ENCODE measurements at regions not wholly inside any gene's neighbourhood (a gene's known extent, or its start where the extent isn't known, plus 50 kb on each side); places are given as distances from the start of the nearest gene placed in this dataset.

- Mint-ChIP-seq H3K4me3 (no peak overlapping the region), H3K27me3 (ENCODE audit: low read depth in 2 of 2) (no peaks in the 10 kb centered on the region), H3K4me1 (no peaks in the 10 kb centered on the region), H3K36me3 (no peaks in the 10 kb centered on the region), H3K9me3 (peaks cover 12 to 17% of the 10 kb centered on the region in 2 donors), H3K27ac (no peak overlapping the region)
- H3K9me3 ChIP-seq (ENCODE audit: control insufficient read depth, insufficient read depth, low read length), result no peaks in the 10 kb centered on the region
- intact Hi-C loops (cut with micrococcal nuclease), result no loop called here
- no peaks in the 10 kb centered on the region for H3K27me3 ChIP-seq (ENCODE audit: control insufficient read depth, insufficient read depth, low read length)
- no peak overlapping the region for H3K27ac ChIP-seq (ENCODE audit: low read length)
- no peaks in the 10 kb centered on the region for H3K36me3 ChIP-seq (ENCODE audit: control insufficient read depth, insufficient read depth, low read length)
- no peak for ATAC-seq
- no peak for DNase-seq
- H3K4me3 ChIP-seq (ENCODE audit: low read length), result no peak overlapping the region
- no peak for TF ChIP-seq CTCF (IDR thresholded peaks at IDR 0.05)
- no CpG with 5 or more reads among the region's 4 CpGs for WGBS (ENCODE audit: insufficient coverage)
- no peaks in the 10 kb centered on the region for H3K4me1 ChIP-seq (ENCODE audit: control insufficient read depth, insufficient read depth, low read length)
Measured at GRCh38 chr1:195428927-195429326, 1179.3 kb downstream of the KCNT2 start.

GRCh38 chr1:195415584-195415983 lies 1192.7 kb downstream of the KCNT2 start:
- H3K36me3 Mint-ChIP-seq, result peaks cover 25% of the 10 kb centered on the region

GRCh38 chr1:195394567-195394966 lies 1213.7 kb downstream of the KCNT2 start:
- H3K27ac ChIP-seq (ENCODE audit: low read length), result no peak overlapping the region
- H3K27me3 ChIP-seq (ENCODE audit: control insufficient read depth, insufficient read depth, low read length), result no peaks in the 10 kb centered on the region
- no peak for DNase-seq
- intact Hi-C loops (cut with micrococcal nuclease), result no loop called here
- no peak for ATAC-seq
- H3K27me3 Mint-ChIP-seq (ENCODE audit: low read depth in 2 of 2), result no peaks in the 10 kb centered on the region
- H3K9me3 Mint-ChIP-seq, result peaks cover 20 to 24% of the 10 kb centered on the region in 2 donors
- no peaks in the 10 kb centered on the region for H3K4me1 ChIP-seq (ENCODE audit: control insufficient read depth, insufficient read depth, low read length)
- peaks cover 5% of the 10 kb centered on the region for H3K9me3 ChIP-seq (ENCODE audit: control insufficient read depth, insufficient read depth, low read length)
- H3K4me3 Mint-ChIP-seq, result no peak overlapping the region
- H3K4me1 Mint-ChIP-seq, result no peaks in the 10 kb centered on the region
- no peak overlapping the region for H3K27ac Mint-ChIP-seq
- peaks cover 14% of the 10 kb centered on the region for H3K36me3 Mint-ChIP-seq
- H3K36me3 ChIP-seq (ENCODE audit: control insufficient read depth, insufficient read depth, low read length), result no peaks in the 10 kb centered on the region
- no peak for TF ChIP-seq CTCF (IDR thresholded peaks at IDR 0.05)
- WGBS (ENCODE audit: insufficient coverage), result 67% methylated on average over 1 of the region's 1 CpG
- H3K4me3 ChIP-seq (ENCODE audit: low read length), result no peak overlapping the region

More at GRCh38 chr1:195415584-195415983, 1192.7 kb downstream of the KCNT2 start:
- H3K4me1 Mint-ChIP-seq, result no peaks in the 10 kb centered on the region
- no peaks in the 10 kb centered on the region for H3K4me1 ChIP-seq (ENCODE audit: control insufficient read depth, insufficient read depth, low read length)
- no peak for TF ChIP-seq CTCF (IDR thresholded peaks at IDR 0.05)
- no peak overlapping the region for H3K27ac ChIP-seq (ENCODE audit: low read length)
- peaks cover 13 to 19% of the 10 kb centered on the region in 2 donors for H3K9me3 Mint-ChIP-seq
- H3K36me3 ChIP-seq (ENCODE audit: control insufficient read depth, insufficient read depth, low read length), result no peaks in the 10 kb centered on the region
- 86% methylated on average over 1 of the region's 1 CpG for WGBS (ENCODE audit: insufficient coverage)
- H3K27me3 Mint-ChIP-seq (ENCODE audit: low read depth in 2 of 2), result no peaks in the 10 kb centered on the region
- H3K27ac Mint-ChIP-seq, result no peak overlapping the region
- no peaks in the 10 kb centered on the region for H3K27me3 ChIP-seq (ENCODE audit: control insufficient read depth, insufficient read depth, low read length)
- ATAC-seq (no peak), DNase-seq (no peak)
- no peak overlapping the region for H3K4me3 ChIP-seq (ENCODE audit: low read length)
- intact Hi-C loops (cut with micrococcal nuclease), result no loop called here
- H3K9me3 ChIP-seq (ENCODE audit: control insufficient read depth, insufficient read depth, low read length), result peaks cover 3% of the 10 kb centered on the region
- no peak overlapping the region for H3K4me3 Mint-ChIP-seq

GRCh38 chr1:195376190-195376589 lies 1232.0 kb downstream of the KCNT2 start:
- Histone ChIP-seq H3K4me1 (ENCODE audit: control insufficient read depth, insufficient read depth, low read length) (no peaks in the 10 kb centered on the region), H3K9me3 (ENCODE audit: control insufficient read depth, insufficient read depth, low read length) (no peaks in the 10 kb centered on the region), H3K36me3 (ENCODE audit: control insufficient read depth, insufficient read depth, low read length) (no peaks in the 10 kb centered on the region), H3K27ac (ENCODE audit: low read length) (no peak overlapping the region), H3K27me3 (ENCODE audit: control insufficient read depth, insufficient read depth, low read length) (no peaks in the 10 kb centered on the region), H3K4me3 (ENCODE audit: low read length) (no peak overlapping the region)
- ATAC-seq (no peak), DNase-seq (no peak)
- no peak for TF ChIP-seq CTCF (IDR thresholded peaks at IDR 0.05)
- peaks cover 5 to 8% of the 10 kb centered on the region in 2 donors for H3K9me3 Mint-ChIP-seq
- H3K4me3 Mint-ChIP-seq, result no peak overlapping the region
- H3K4me1 Mint-ChIP-seq, result no peaks in the 10 kb centered on the region
- H3K27ac Mint-ChIP-seq, result no peak overlapping the region
- intact Hi-C loops (cut with micrococcal nuclease), result no loop called here
- H3K27me3 Mint-ChIP-seq (ENCODE audit: low read depth in 2 of 2), result no peaks in the 10 kb centered on the region
- no peaks in the 10 kb centered on the region for H3K36me3 Mint-ChIP-seq

Measured in natural killer cell (primary cell).